HG03575 (cell line): ENCODE measurements at regions not wholly inside any gene's neighbourhood (a gene's known extent, or its start where the extent isn't known, plus 50 kb on each side); places are given as distances from the start of the nearest gene placed in this dataset.

ENCODE experiments used
- ATAC-seq: cut with Tn5 transposase; IDR thresholded peaks from one replicate; pipeline ENCODE4 v1.9.1; 2021; ENCODE audit not compliant: unreplicated experiment, insufficient number of reproducible peaks, low FRiP score; ENCODE audit errors: extremely low read depth

- ATAC-seq: no peak
Measured at GRCh38 chr16:85455534-85455933, 157.6 kb upstream of the GSE1 start.

DNA sequence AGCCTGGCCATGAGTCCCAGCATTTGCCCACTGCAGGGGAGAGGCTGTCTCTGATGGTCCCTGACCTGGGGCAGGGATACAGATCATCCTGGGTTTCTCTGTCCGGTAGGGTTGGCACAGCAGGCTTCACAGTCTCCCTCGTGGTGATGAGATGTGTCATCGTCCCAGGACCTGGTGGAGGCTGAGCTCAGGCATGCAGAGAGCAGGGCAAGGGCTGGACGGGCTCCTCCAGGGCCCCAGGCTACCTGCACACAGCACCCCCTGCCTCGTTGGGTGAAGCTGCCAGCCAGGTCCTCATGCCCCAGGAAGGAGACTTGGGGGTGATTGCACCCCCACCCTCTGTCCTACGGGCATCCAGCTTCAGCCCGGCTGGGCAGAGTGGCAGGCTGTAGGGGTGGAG is 155.8 kb upstream of the GSE1 start:
- no peak for ATAC-seq

DNA sequence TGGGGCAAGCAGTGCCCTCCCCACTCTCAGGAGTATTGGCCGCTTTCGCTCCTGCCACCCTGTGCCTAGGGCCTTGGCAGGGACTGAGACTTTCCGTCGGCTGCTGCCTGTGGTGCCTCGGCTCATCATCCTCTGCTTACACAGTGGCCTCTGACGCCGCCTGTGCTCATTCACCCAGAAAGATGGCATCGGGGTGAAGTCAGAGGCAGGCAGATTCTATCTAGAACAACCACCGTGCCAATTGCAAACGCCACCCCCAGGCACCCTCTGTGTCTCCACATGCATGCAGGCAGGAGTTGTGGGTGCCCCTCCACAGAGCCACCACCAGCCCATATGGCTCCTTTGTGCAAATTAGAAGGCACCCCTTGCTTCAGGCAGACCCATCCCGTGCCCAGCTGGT is 154.2 kb upstream of the GSE1 start:
- ATAC-seq: no peak

- ATAC-seq: no peak
Measured at GRCh38 chr16:85459529-85460251, 153.4 kb upstream of the GSE1 start.

- no peak for ATAC-seq
Measured at GRCh38 chr16:85460252-85461021, 152.7 kb upstream of the GSE1 start.

DNA sequence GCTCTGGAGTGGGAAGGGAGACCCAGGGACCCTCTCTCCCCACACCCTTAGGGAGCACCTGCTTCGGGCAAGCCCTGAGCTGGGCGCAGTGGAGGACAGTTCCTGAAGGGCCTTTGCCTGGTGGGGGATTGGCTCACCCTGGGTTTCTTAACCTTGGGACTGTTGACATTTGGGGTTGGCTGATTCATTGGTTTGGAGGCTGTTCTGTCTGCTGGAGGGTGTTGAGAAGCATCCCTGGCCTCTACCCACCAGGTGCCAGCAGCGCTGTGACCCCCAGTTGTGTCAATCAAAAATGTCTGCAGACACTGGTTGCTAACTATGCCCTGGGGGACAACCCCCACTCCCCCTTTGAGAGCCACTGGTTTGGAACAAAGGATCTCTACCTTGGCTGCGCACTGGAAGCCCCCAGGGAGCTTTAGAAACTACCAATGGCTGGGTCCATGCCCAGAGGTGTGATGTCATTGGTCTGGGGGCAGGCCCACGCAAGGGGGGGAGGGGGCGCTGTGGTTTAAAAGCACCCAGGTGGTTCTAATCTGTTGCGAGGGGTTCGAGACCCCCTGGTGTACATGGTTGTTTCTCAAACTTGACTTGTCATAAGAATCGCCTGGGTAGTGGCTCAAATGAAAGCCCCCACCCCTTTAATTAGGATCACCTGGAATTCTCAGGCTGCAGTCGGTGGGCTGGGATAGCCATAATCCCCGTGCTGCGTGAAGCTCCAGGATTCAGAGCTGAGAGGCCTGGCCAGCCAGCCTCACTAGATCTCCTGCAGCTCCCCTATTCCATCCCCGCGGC is 151.9 kb upstream of the GSE1 start:
- ATAC-seq: no peak

GRCh38 chr16:85461814-85462713 is 151.1 kb upstream of the GSE1 start:
- ATAC-seq: no peak

DNA sequence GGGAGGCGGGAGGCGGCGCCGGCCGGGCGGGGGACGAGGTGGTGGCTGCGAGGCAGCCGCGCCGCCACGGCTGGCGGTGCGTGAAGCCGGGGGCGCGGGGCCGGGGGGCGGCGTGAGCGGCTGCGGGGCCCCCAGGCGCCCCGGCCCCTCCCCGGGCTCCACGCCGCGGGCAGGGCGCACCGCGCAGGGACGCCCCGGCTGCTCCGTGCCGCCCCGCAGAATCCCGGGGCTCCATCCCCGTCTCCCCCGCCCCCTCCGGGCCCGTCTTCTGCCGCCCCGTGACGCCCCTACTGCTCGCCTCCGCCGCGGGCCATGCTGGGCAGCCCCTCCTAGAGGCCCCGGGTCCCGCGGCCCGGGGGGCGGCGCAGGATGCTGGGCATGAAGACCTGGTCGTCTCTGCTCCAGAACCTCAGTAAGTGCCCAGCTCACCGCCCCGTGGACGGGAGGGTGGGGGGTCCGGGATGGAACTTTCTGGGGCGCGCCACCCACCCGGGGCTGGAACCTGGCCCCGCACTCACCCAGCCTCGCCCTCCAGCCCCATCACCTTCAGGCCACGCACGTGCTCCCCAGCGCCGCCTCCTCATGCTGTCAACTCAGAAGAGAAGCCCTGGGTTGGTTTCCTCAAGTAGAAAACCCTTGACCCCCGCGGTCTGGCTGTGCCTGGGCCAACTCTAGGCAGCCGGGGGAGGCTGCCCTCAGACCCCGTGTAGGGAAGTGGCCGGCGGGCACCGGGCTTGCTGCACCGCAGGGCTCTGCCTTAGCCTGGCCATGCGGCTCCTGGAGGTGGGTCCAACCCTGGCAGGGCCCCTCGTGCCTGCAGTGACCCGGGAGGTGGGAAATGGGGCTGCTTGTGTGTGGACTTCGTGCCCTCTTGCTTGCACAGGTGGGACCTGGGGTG is 150.2 kb upstream of the GSE1 start:
- ATAC-seq: no peak

DNA sequence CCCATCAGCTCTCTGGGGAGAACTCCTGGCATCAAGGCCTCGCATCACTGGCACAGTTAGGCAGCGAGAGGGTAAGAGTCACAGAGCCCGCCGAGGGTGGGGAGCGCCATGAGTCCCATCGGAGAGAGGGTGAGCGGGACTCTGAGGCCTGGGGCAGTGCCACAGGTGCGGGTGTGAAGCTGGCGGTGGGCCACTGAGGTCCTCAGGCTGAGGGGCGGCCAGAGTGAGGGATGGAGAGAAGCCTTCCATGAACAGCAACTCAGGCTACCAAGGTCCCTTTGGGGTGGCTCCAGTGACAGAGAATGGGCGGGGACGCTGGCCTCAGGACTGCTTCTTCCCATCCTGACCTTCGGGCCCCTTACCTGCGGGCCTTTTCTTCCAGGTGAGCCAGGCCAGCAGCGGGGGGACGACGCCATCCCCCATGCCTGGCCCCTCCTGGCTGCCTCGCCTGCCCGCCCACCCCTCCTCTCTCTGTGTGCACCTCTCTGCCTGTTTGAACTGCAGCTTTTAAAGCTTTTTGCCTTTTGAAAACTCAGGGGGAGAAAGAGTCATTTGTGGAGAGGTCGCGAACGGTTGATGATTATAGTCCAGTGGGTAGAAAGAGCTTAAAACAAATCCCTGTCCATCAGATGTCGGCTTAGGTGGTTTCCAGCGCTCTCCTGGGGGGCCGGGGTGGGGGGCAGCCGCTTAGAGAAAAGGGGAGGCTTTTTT is 149.3 kb upstream of the GSE1 start:
- ATAC-seq: no peak

GRCh38 chr16:85464383-85465305 is 148.5 kb upstream of the GSE1 start:
- no peak for ATAC-seq

DNA sequence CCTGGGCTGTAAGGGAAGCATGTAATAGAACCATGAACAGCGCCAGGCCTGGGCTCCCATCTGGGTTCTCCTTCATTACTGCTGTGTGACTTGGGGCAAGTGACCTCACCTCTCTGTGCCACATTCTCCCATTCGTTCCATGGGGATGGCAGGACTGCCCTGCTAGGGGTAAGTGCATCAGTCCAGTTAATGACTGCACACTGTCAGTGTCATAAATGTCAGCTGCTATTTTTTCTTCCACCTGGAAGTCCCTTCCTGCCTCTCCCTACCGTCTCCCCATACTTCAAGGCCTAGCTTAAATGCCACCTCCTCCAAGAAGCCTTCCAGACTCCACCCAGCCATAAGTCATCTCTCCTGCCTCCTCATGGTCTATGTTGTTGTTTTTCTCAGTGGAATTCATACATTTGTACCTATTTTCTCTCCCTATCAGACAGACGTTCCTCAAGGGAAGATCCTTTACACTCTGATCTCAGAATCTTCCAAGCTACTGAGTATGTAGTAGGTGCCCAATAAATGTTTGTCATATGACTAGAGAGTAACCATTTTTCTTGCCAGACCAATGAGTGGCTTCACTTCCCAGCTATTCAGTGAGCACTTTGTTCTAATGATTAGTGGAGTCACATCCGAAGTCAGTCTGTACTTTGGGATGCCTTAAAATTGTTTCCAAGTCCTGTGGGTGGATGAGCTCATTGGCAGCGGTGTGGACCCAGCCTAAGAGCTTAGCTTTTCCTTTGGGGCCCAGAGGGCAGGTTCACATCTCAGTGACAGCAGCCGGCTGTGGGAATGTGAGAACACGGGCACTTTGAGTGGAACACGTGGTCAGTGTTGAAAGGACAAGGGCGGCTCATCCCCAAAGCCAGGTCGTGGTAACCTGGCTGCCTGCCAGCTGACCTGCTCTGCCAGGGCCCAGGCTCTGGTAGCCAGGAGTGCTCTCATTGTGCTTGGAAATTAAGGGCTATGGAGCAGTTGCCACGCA is 147.5 kb upstream of the GSE1 start:
- no peak for ATAC-seq

DNA sequence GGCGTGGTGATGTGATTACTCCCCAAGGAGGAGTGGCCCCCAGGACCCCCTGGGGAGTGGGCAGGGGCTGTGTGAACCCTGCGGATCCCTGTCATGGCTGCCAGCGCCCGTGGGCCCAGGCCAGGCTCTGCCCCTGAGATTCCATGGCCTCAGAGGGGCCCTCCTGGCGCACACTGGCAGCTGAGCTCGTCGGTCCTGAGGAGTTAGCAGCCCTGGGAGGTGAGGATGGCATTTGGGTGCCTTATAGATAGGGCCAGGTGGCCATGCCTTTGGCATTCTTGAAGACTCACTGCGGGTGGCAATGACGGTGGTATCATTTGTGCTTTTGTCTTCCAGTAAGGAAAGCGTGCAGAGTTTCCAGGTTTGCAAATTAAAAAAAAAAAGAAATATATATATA is 146.8 kb upstream of the GSE1 start:
- ATAC-seq: no peak

DNA sequence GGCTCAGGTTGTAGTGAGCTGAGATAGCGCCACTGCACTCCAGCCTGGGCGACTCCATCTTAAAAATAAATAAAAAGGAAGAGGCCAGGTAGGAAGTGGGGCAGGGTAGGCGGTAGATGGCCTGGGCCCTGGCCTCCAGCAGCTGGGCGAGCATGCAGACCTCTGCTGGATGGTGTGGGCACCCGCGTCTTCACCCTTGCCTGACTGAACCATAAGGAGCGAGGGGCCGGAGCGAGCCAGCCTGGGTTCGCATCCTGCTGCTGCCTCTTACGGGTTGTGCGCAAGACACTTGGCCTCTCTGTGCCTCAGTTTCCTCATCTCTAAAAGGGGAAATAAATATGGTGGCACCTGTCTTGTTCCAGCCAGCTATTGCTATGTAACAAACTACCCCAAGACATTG is 146.1 kb upstream of the GSE1 start:
- ATAC-seq: no peak

DNA sequence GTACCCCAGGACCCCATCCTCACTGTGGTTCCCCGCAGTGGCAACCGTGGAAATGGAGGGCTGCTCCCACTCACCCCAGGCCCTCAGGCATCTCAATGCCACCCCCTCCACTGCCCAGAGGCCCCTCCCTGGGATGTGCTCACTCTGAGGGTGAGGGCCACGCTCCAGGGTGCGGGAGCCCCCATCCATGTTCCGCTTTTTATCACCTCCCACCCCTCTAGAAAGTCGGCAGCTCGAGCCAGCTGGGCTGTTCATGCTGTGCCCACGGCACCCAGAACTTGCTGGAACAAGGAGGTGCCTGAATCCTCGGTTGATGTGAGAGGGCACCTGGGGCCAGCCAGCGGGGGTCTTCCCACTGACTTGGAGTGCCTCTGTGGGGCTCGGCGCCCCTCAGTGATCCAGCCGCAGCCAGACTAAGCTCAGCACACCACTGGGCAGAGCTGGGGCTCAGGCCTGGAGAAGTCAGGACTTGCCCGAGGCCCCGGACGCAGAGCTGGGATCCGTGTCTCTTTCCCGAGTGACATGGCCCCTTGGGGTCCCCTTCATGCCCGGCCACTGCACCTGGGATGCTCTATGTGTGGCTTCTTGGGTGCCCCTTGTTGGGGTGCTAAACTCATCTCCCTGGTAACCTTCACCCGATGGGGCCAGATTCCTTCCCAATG is 143.1 kb upstream of the GSE1 start:
- ATAC-seq: no peak

GRCh38 chr16:85470873-85471272 is 142.2 kb upstream of the GSE1 start:
- ATAC-seq: no peak
